Hepatocyte (in vitro differentiated cells): ENCODE measurements at regions not wholly inside any gene's neighbourhood (a gene's known extent, or its start where the extent isn't known, plus 50 kb on each side); places are given as distances from the start of the nearest gene placed in this dataset.

Experiments used
- DNase-seq: peaks from one replicate; pipeline ENCODE4 v3.0.0-alpha.2; 2016; ENCODE audit warnings: low spot score
- H2AFZ ChIP-seq: fragments of 200-600 bp; sonication (generic); 2 replicates; pipeline ENCODE4 v1.6.0; 2016; ENCODE audit warnings: antibody characterized with exemption, mild to moderate bottlenecking
- H3K27ac ChIP-seq: fragments of 200-600 bp; sonication (generic); 2 replicates; pipeline ENCODE4 v1.5.1; 2016; ENCODE audit warnings: mild to moderate bottlenecking
- H3K27me3 ChIP-seq: fragments of 200-600 bp; sonication (generic); 2 replicates; pipeline ENCODE4 v1.6.1; 2016
- H3K36me3 ChIP-seq: fragments of 200-600 bp; sonication (generic); replicated peaks from 2 replicates; pipeline ENCODE4 v1.5.1; 2016; ENCODE audit warnings: low read depth; ENCODE audit not compliant: insufficient read depth
- H3K4me1 ChIP-seq: fragments of 200-600 bp; sonication (generic); 2 replicates; pipeline ENCODE4 v1.5.1; 2016; ENCODE audit warnings: mild to moderate bottlenecking, moderate library complexity; ENCODE audit not compliant: insufficient read depth
- H3K4me2 ChIP-seq: fragments of 200-600 bp; sonication (generic); 2 replicates; pipeline ENCODE4 v1.6.0; 2016
- H3K4me3 ChIP-seq: fragments of 200-600 bp; sonication (generic); 2 replicates; pipeline ENCODE4 v1.5.1; 2016; ENCODE audit warnings: mild to moderate bottlenecking
- H3K79me2 ChIP-seq: fragments of 200-600 bp; sonication (generic); 2 replicates; pipeline ENCODE4 v1.6.0; 2017; ENCODE audit warnings: mild to moderate bottlenecking
- H3K9me2 ChIP-seq: fragments of 200-600 bp; sonication (generic); replicated peaks from 2 replicates; pipeline ENCODE4 v1.6.0; 2017; ENCODE audit warnings: mild to moderate bottlenecking; ENCODE audit not compliant: insufficient read depth
- H3K9me3 ChIP-seq: fragments of 200-600 bp; sonication (generic); 2 replicates; pipeline ENCODE4 v1.5.1; 2016; ENCODE audit warnings: low read depth, mild to moderate bottlenecking
- H4K20me1 ChIP-seq: fragments of 200-600 bp; sonication (generic); 2 replicates; pipeline ENCODE4 v1.6.0; 2016; ENCODE audit warnings: mild to moderate bottlenecking; ENCODE audit not compliant: insufficient read depth, poor library complexity, severe bottlenecking
- EZH2 ChIP-seq: fragments of 200-600 bp; sonication (generic); IDR thresholded peaks from 2 replicates; pipeline ENCODE4 v1.6.1; 2016; ENCODE audit warnings: antibody characterized with exemption, mild to moderate bottlenecking, borderline replicate concordance
- EZH2phosphoT487 ChIP-seq: fragments of 200-600 bp; sonication (generic); IDR thresholded peaks from one replicate; pipeline ENCODE4 v1.6.1; 2018; ENCODE audit warnings: antibody characterized with exemption, mild to moderate bottlenecking, low read depth, moderate library complexity; ENCODE audit not compliant: unreplicated experiment, severe bottlenecking
- WGBS: methylation state at CpG from one replicate; pipeline ENCODE4 v1.1.6; 2016; ENCODE audit warnings: low lambda C conversion rate; ENCODE audit errors: missing lambda C conversion rate; 5-methylcytosine and 5-hydroxymethylcytosine counted together
- TF ChIP-seq, protein P1 (sequence below): fragments of 200-600 bp; sonication (generic); IDR thresholded peaks from 2 replicates; pipeline ENCODE4 v1.5.1; 2016; ENCODE audit warnings: antibody characterized with exemption, mild to moderate bottlenecking; ENCODE audit not compliant: poor library complexity

DNA sequence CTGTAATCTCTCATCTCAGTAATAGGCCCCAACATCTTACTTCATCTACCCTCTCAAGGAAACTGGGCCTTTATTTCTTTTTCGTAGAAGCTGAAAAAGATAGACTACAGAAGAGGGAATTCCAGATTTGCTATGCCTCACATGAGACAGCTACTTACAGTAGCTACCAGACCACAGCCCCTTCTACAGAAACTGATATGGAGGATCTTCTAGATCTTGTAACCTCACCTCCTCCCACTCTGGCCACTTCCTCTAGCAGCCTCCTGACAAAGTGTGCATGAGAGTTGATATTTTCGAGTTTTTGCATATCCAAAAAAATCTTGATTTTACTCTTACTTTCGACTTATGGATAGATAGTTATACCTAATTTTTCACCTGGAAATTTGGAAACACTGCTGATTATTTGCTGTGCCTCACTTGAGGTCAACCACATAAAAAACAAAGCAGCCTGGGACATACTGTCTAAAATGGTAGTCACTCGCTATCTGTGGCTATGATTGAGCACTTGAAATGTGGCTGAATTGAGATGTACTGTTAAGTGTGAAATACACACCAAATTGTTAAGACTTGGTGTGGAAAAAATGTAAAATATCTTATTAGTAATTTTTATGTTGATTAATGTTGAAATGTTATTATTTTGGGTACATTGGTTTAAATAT, 86.3 kb upstream of the NID2 start:
- Histone ChIP-seq H3K27me3 (no peaks in the 10 kb centered on the region), H3K4me1 (no peaks in the 10 kb centered on the region), H3K4me3 (no peak overlapping the region), H3K9me2 (no peaks in the 10 kb centered on the region), H3K27ac (no peak overlapping the region), H2AFZ (no peak overlapping the region), H3K4me2 (no peak overlapping the region), H4K20me1 (no peaks in the 10 kb centered on the region), H3K79me2 (no peaks in the 10 kb centered on the region), H3K36me3 (no peaks in the 10 kb centered on the region), H3K9me3 (no peaks in the 10 kb centered on the region)
- 97% methylated on average over 4 of the region's 4 CpGs for WGBS
- TF ChIP-seq EZH2phosphoT487 (no peak), EZH2 (no peak)
- TF ChIP-seq, protein P1, sequence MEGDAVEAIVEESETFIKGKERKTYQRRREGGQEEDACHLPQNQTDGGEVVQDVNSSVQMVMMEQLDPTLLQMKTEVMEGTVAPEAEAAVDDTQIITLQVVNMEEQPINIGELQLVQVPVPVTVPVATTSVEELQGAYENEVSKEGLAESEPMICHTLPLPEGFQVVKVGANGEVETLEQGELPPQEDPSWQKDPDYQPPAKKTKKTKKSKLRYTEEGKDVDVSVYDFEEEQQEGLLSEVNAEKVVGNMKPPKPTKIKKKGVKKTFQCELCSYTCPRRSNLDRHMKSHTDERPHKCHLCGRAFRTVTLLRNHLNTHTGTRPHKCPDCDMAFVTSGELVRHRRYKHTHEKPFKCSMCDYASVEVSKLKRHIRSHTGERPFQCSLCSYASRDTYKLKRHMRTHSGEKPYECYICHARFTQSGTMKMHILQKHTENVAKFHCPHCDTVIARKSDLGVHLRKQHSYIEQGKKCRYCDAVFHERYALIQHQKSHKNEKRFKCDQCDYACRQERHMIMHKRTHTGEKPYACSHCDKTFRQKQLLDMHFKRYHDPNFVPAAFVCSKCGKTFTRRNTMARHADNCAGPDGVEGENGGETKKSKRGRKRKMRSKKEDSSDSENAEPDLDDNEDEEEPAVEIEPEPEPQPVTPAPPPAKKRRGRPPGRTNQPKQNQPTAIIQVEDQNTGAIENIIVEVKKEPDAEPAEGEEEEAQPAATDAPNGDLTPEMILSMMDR, result no peak
- DNase-seq, result no peak

DNA sequence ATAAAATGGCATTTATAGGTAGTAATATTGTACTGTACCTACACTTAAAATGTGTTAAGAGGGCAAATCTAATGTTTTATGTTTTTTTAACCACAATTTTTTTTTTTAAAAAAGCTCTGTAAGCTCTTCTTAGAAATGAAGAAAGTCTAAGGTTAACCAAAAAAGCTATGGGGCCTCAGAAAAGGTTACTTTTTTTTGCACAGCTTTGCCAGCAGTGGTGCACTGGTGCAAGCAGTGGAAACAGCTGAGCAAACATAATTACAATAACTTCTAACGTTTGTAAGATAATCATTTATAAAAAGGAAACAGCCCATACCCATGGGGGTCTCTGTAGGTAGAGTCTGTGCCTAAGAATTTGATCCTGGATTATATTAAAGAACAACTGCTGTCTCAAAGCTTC, 85.1 kb upstream of the NID2 start:
- Histone ChIP-seq H4K20me1 (no peaks in the 10 kb centered on the region), H3K27ac (no peak overlapping the region), H3K79me2 (no peaks in the 10 kb centered on the region), H3K4me1 (no peaks in the 10 kb centered on the region), H3K4me3 (no peak overlapping the region), H2AFZ (no peak overlapping the region), H3K9me2 (no peaks in the 10 kb centered on the region), H3K36me3 (no peaks in the 10 kb centered on the region), H3K4me2 (no peak overlapping the region), H3K27me3 (no peaks in the 10 kb centered on the region), H3K9me3 (no peaks in the 10 kb centered on the region)
- TF ChIP-seq EZH2, result no peak
- TF ChIP-seq EZH2phosphoT487, result no peak
- TF ChIP-seq, protein P1, result no peak
- DNase-seq, result no peak
- WGBS, result 26% methylated on average over 1 of the region's 1 CpG

DNA sequence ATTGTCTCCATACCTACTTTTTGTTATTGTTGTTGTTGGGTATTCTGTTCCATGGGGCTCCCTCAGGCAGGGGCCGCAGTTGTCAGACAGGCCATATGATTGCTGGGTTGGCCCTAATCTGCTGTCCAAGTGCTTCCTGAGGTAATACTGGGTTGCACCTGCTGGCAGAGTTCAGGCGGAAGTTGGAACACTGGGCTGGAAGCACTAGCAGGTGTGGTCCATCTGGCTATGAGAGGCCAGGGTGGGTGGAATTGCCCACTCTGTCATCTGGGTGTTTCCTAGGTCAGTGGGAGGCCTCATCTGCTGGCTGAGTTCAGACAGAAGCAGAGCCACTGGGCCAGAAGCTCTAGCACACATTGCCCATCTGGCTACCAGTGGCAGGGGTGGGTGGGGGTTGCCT, 81.3 kb upstream of the NID2 start:
- H3K4me3 ChIP-seq, result no peak overlapping the region
- no peak overlapping the region for H3K4me2 ChIP-seq
- WGBS, result 91% methylated on average over 2 of the region's 2 CpGs
- DNase-seq, result no peak
- no peaks in the 10 kb centered on the region for H3K4me1 ChIP-seq
- no peaks in the 10 kb centered on the region for H4K20me1 ChIP-seq
- H3K9me2 ChIP-seq, result no peaks in the 10 kb centered on the region
- no peak overlapping the region for H3K27ac ChIP-seq
- H2AFZ ChIP-seq, result no peak overlapping the region
- TF ChIP-seq, protein P1, result no peak
- TF ChIP-seq EZH2 (no peak), EZH2phosphoT487 (no peak)
- no peaks in the 10 kb centered on the region for H3K36me3 ChIP-seq
- no peaks in the 10 kb centered on the region for H3K27me3 ChIP-seq
- no peaks in the 10 kb centered on the region for H3K9me3 ChIP-seq
- no peaks in the 10 kb centered on the region for H3K79me2 ChIP-seq

DNA sequence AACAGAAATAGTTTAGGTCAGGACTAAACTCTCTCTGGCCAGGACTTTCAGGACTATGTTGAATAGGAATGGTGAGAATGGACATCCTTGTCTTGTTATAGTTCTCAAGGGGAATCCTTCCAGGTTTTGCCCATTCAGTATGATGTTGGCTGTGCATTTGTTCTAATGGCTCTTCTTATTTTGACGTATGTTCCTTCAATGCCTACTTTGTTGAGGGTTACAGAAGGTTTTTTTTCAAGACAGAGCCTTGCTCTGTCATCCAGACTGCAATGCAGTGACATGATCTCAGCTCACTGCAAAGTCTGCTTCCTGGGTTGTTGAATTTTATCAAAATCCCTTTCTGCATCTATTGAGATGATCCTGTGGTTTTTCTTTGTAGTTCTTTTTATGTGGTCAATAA, 79.5 kb upstream of the NID2 start:
- WGBS, result 87% methylated on average over 1 of the region's 1 CpG

More for the DNA sequence above, 79.5 kb upstream of the NID2 start:
- H3K4me1 ChIP-seq, result no peaks in the 10 kb centered on the region
- no peaks in the 10 kb centered on the region for H4K20me1 ChIP-seq
- no peak overlapping the region for H3K4me2 ChIP-seq
- no peak overlapping the region for H3K27ac ChIP-seq
- no peaks in the 10 kb centered on the region for H3K79me2 ChIP-seq
- no peaks in the 10 kb centered on the region for H3K36me3 ChIP-seq
- H3K27me3 ChIP-seq, result no peaks in the 10 kb centered on the region
- no peak for DNase-seq
- no peaks in the 10 kb centered on the region for H3K9me2 ChIP-seq
- H2AFZ ChIP-seq, result no peak overlapping the region
- no peak overlapping the region for H3K4me3 ChIP-seq
- no peak for TF ChIP-seq EZH2phosphoT487
- no peak for TF ChIP-seq EZH2
- TF ChIP-seq, protein P1, result no peak
- H3K9me3 ChIP-seq, result no peaks in the 10 kb centered on the region
